ENCODE measurements at regions not wholly inside any gene's neighbourhood (a gene's known extent, or its start where the extent isn't known, plus 50 kb on each side); places are given as distances from the start of the nearest gene placed in this dataset.

DNA sequence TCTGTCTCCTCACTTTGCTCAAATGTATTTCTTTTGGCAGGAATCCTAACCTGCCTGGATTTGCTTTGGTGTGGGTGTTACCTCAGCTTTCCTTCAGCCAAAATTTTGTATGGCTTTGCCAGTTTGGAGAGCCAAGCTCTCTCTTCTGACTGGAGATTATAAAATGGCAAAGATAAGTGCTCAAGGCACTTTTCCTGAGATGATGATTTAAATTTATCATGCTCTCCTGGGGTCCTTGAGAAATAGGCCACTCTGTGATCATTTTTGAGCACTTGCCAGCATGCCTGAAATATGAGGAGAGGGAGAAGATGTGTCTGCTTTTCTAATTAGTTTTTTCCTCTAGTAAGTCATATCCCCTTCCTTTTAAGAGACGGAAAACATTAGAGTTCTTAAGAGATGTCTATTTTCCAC lies 683.0 kb downstream of the SLC4A3 start:
- TF ChIP-seq, protein P1, sequence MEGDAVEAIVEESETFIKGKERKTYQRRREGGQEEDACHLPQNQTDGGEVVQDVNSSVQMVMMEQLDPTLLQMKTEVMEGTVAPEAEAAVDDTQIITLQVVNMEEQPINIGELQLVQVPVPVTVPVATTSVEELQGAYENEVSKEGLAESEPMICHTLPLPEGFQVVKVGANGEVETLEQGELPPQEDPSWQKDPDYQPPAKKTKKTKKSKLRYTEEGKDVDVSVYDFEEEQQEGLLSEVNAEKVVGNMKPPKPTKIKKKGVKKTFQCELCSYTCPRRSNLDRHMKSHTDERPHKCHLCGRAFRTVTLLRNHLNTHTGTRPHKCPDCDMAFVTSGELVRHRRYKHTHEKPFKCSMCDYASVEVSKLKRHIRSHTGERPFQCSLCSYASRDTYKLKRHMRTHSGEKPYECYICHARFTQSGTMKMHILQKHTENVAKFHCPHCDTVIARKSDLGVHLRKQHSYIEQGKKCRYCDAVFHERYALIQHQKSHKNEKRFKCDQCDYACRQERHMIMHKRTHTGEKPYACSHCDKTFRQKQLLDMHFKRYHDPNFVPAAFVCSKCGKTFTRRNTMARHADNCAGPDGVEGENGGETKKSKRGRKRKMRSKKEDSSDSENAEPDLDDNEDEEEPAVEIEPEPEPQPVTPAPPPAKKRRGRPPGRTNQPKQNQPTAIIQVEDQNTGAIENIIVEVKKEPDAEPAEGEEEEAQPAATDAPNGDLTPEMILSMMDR (IDR thresholded peaks at IDR 0.05; ENCODE audit: poor library complexity) = no peak
- TF ChIP-seq EZH2 (IDR thresholded peaks at IDR 0.05; ENCODE audit: borderline replicate concordance) = no peak
- no peak for TF ChIP-seq EZH2phosphoT487 (IDR thresholded peaks at IDR 0.05; ENCODE audit: low read depth, severe bottlenecking, unreplicated experiment)

All from hepatocyte (in vitro differentiated cells).